Activated T-cell treated with anti-CD3 and anti-CD28 coated beads, Interleukin-2, amount 50 U/mL, for 4 hours (primary cell): ENCODE measurements at regions not wholly inside any gene's neighbourhood (a gene's known extent, or its start where the extent isn't known, plus 50 kb on each side); places are given as distances from the start of the nearest gene placed in this dataset.

Experiments
- ATAC-seq, 2 donors: fragments of 200-7000 bp; cut with Tn5 transposase; one replicate each; pipeline ENCODE4 v1.10.0; 2021
- DNase-seq: peaks from one replicate; pipeline ENCODE4 v3.0.0-alpha.2; 2020
- H3K27me3 Mint-ChIP-seq: one replicate; pipeline ENCODE4 v1.8.0; 2021; ENCODE audit warnings: low read depth, mixed read lengths
- H3K36me3 Mint-ChIP-seq: one replicate; pipeline ENCODE4 v1.8.0; 2022; ENCODE audit warnings: mixed read lengths; ENCODE audit not compliant: insufficient read depth
- H3K4me1 Mint-ChIP-seq: one replicate; pipeline ENCODE4 v1.8.0; 2021; ENCODE audit warnings: low read depth, mixed read lengths
- H3K4me3 Mint-ChIP-seq: one replicate; pipeline ENCODE4 v1.8.0; 2021; ENCODE audit warnings: mild to moderate bottlenecking, moderate library complexity, mixed read lengths
- H3K9me3 Mint-ChIP-seq: one replicate; pipeline ENCODE4 v1.8.0; 2021; ENCODE audit warnings: mixed read lengths

- no peak for DNase-seq
- peaks cover 32% of the 10 kb centered on the region for H3K27me3 Mint-ChIP-seq
- ATAC-seq, result no peak
- no peaks in the 10 kb centered on the region for H3K4me1 Mint-ChIP-seq
- H3K9me3 Mint-ChIP-seq, result no peaks in the 10 kb centered on the region
- H3K4me3 Mint-ChIP-seq, result no peak overlapping the region
- no peaks in the 10 kb centered on the region for H3K36me3 Mint-ChIP-seq
These were observed 219.9 kb upstream of the GMDS start for GRCh38 chr6:2465336-2465735.

DNA sequence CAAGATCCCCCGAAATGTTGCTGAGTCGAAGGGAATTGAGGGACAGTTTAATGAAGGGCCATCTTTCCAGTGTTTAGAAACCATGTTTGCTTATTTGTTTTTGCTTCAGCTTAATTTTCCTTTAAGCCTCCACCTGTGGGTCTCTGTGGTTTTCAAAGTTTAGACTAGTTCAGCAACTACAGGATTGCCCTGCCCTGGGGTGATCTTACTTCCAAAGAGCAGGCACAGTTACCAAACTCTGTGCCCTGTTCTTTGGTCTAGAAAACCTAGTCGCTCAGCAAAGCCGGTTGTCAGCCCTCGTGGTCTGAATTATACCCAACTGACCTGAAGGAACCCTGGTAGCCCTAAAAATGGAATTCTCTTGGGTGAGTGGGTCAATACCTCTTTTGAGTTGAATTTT is 219.2 kb upstream of the GMDS start:
- Mint-ChIP-seq H3K4me3 (no peak overlapping the region), H3K4me1 (no peaks in the 10 kb centered on the region), H3K36me3 (no peaks in the 10 kb centered on the region), H3K27me3 (peaks cover 26% of the 10 kb centered on the region), H3K9me3 (no peaks in the 10 kb centered on the region)
- ATAC-seq, result no peak
- DNase-seq, result no peak

DNA sequence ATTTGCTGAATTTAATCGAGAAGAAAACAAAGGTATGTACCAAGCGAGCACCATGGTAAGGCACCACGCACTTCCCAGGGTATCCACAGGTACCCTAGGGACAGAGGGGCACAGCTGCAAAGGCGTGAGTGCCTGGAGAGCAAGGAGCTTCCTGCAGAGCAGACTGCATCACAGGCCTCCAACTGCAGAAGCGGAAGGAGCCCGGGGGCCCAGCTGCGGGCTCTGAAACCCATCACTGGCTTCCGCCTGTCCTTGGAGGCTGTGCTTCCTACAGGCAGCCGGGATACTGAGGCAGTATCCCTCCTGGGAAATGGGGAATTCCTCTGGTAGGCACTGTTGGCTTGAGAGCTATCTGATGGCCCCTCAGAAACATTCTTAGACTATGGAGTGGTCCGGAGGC is 217.4 kb upstream of the GMDS start:
- Mint-ChIP-seq H3K27me3 (peaks cover 16% of the 10 kb centered on the region), H3K36me3 (no peaks in the 10 kb centered on the region), H3K4me3 (no peak overlapping the region), H3K4me1 (no peaks in the 10 kb centered on the region), H3K9me3 (no peaks in the 10 kb centered on the region)
- DNase-seq (no peak), ATAC-seq (no peak)

- Mint-ChIP-seq H3K27me3 (peaks cover 5% of the 10 kb centered on the region), H3K4me1 (no peaks in the 10 kb centered on the region), H3K9me3 (no peaks in the 10 kb centered on the region), H3K4me3 (no peak overlapping the region), H3K36me3 (no peaks in the 10 kb centered on the region)
- DNase-seq (no peak), ATAC-seq (no peak)
These were observed 214.9 kb upstream of the GMDS start for GRCh38 chr6:2460216-2460745.

DNA sequence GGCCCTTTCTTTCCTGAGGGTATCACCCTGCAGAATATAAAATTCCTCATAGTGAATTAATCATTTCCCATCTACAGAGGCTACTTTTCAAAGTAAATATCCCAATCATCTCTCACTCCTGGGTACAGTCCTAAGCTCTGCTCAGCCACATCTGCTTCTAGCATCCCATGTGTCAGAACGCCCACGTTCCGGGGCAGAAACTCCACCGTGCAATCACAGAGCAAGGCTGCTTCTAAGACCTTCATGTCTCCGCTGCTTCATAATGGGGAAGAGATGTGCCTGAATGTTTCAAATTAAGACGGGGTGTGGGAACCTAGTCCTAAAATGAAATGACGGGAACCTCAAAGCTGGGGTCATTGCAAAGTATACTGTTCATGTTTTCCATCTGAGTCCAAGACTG is 208.8 kb upstream of the GMDS start:
- Mint-ChIP-seq H3K27me3 (peaks cover 3% of the 10 kb centered on the region), H3K36me3 (no peaks in the 10 kb centered on the region), H3K4me1 (no peaks in the 10 kb centered on the region), H3K9me3 (no peaks in the 10 kb centered on the region), H3K4me3 (no peak overlapping the region)
- DNase-seq (no peak), ATAC-seq (no peak)

GRCh38 chr6:2450546-2450945 is 205.1 kb upstream of the GMDS start:
- peaks cover 5% of the 10 kb centered on the region for H3K27me3 Mint-ChIP-seq
- peaks cover 2% of the 10 kb centered on the region for H3K4me1 Mint-ChIP-seq
- no peaks in the 10 kb centered on the region for H3K36me3 Mint-ChIP-seq
- no peaks in the 10 kb centered on the region for H3K9me3 Mint-ChIP-seq
- no peak overlapping the region for H3K4me3 Mint-ChIP-seq
- DNase-seq (no peak), ATAC-seq (no peak)

- DNase-seq (no peak), ATAC-seq (no peak)
- Mint-ChIP-seq H3K36me3 (no peaks in the 10 kb centered on the region), H3K4me1 (peaks cover 2% of the 10 kb centered on the region), H3K4me3 (no peak overlapping the region), H3K9me3 (no peaks in the 10 kb centered on the region), H3K27me3 (peaks cover 5% of the 10 kb centered on the region)
These were observed 204.2 kb upstream of the GMDS start for GRCh38 chr6:2449572-2449940.

GRCh38 chr6:2448826-2449571 is 203.6 kb upstream of the GMDS start:
- Mint-ChIP-seq H3K36me3 (no peaks in the 10 kb centered on the region), H3K4me3 (peak overlapping the region; percentile 25), H3K4me1 (peaks cover 2% of the 10 kb centered on the region), H3K27me3 (peaks cover 5% of the 10 kb centered on the region), H3K9me3 (no peaks in the 10 kb centered on the region)
- DNase-seq (no peak), ATAC-seq (peak in 1 of 2 donors; percentile 28)

- DNase-seq (no peak), ATAC-seq (no peak)
- H3K27me3 Mint-ChIP-seq, result peaks cover 5% of the 10 kb centered on the region
- no peaks in the 10 kb centered on the region for H3K9me3 Mint-ChIP-seq
- no peaks in the 10 kb centered on the region for H3K36me3 Mint-ChIP-seq
- peaks cover 2% of the 10 kb centered on the region for H3K4me1 Mint-ChIP-seq
- H3K4me3 Mint-ChIP-seq, result no peak overlapping the region
These were observed 202.5 kb upstream of the GMDS start for GRCh38 chr6:2447931-2448330.

DNA sequence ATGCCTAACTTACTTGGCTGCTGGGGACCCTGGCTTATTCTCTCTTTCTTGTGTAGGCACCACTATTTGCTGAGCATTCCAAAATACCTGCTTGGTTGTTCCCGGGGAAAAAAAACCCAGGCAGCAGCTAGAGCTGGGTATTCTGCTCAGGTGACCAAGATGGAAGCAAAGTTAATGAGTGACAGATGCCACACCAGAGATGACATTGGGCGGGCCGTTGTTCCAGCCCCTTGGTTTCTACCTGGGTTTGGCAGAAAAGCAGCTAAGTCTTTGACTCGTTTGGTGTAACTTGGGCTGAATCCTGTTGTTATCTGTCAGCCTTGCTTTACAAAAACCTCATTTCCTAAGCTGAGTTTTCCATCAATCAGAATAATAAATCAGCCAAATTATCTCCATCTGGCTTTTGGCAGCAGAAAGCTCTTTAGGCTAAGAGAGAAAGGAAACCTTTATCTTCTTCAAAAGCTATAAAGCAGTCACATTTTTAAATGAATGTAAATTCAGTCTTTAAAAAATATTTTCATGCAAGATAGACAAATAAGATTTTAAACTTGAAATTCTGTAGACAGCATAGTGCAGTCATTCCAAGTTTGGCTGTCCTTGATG is 202.0 kb upstream of the GMDS start:
- H3K4me1 Mint-ChIP-seq, result peaks cover 2% of the 10 kb centered on the region
- peaks cover 5% of the 10 kb centered on the region for H3K27me3 Mint-ChIP-seq
- H3K36me3 Mint-ChIP-seq, result no peaks in the 10 kb centered on the region
- H3K4me3 Mint-ChIP-seq, result no peak overlapping the region
- DNase-seq, result no peak
- ATAC-seq, result no peak
- no peaks in the 10 kb centered on the region for H3K9me3 Mint-ChIP-seq

- Mint-ChIP-seq H3K4me1 (no peaks in the 10 kb centered on the region), H3K27me3 (no peaks in the 10 kb centered on the region), H3K9me3 (no peaks in the 10 kb centered on the region), H3K36me3 (peaks cover 2% of the 10 kb centered on the region), H3K4me3 (no peak overlapping the region)
- DNase-seq (no peak), ATAC-seq (no peak)
These were observed 196.4 kb upstream of the GMDS start for GRCh38 chr6:2441601-2442475.

- Mint-ChIP-seq H3K4me1 (no peaks in the 10 kb centered on the region), H3K9me3 (no peaks in the 10 kb centered on the region), H3K4me3 (no peak overlapping the region), H3K27me3 (no peaks in the 10 kb centered on the region), H3K36me3 (peaks cover 2% of the 10 kb centered on the region)
- ATAC-seq, result no peak
- no peak for DNase-seq
These were observed 195.1 kb upstream of the GMDS start for GRCh38 chr6:2440516-2440915.

- ATAC-seq (no peak), DNase-seq (no peak)
- Mint-ChIP-seq H3K9me3 (no peaks in the 10 kb centered on the region), H3K4me1 (no peaks in the 10 kb centered on the region), H3K27me3 (no peaks in the 10 kb centered on the region), H3K4me3 (no peak overlapping the region), H3K36me3 (peaks cover 3% of the 10 kb centered on the region)
These were observed 194.2 kb upstream of the GMDS start for GRCh38 chr6:2439632-2440031.

DNA sequence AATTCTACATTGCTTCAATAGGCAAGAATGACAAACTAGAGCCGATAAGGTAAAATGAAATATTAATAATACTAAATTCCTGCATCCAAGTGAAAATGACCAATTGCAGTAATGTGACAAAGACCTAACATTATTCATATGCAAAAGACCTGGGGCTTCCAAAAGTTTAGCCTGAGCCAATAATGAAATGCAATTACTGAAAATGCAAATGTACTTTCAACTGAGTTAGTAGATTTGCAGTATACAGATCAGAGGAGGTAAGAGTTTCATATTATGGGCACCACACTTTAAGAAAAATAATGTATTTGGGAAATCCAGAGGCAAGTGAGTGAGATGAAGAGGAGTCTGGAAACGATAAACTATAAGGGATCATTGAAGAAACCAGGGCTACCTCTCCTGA is 193.7 kb upstream of the GMDS start:
- Mint-ChIP-seq H3K4me1 (no peaks in the 10 kb centered on the region), H3K27me3 (no peaks in the 10 kb centered on the region), H3K4me3 (no peak overlapping the region), H3K36me3 (peaks cover 3% of the 10 kb centered on the region), H3K9me3 (no peaks in the 10 kb centered on the region)
- no peak for ATAC-seq
- DNase-seq, result no peak
